Pons (tissue), 1 donor: ENCODE measurements at regions not wholly inside any gene's neighbourhood (a gene's known extent, or its start where the extent isn't known, plus 50 kb on each side); places are given as distances from the start of the nearest gene placed in this dataset.

Experiments used
- DNase-seq: peaks from one replicate; pipeline ENCODE4 v3.0.0-alpha.2; 2016; ENCODE audit warnings: low spot score

- no peak for DNase-seq
Measured at GRCh38 chr9:118418887-118419565, 714.8 kb downstream of the TLR4 start.

GRCh38 chr9:118419676-118420075 lies 715.5 kb downstream of the TLR4 start:
- DNase-seq, result no peak

- DNase-seq, result no peak
Measured at GRCh38 chr9:118422508-118422907, 718.3 kb downstream of the TLR4 start.

- no peak for DNase-seq
Measured at GRCh38 chr9:118423021-118423420, 718.8 kb downstream of the TLR4 start.

- no peak for DNase-seq
Measured at GRCh38 chr9:118423721-118424120, 719.5 kb downstream of the TLR4 start.

- DNase-seq, result no peak
Measured at GRCh38 chr9:118426772-118427171, 722.6 kb downstream of the TLR4 start.

GRCh38 chr9:118438810-118439209 lies 734.6 kb downstream of the TLR4 start:
- no peak for DNase-seq

GRCh38 chr9:118439441-118439840 lies 735.2 kb downstream of the TLR4 start:
- DNase-seq, result no peak

GRCh38 chr9:118444403-118444802 lies 740.2 kb downstream of the TLR4 start:
- DNase-seq, result no peak

- no peak for DNase-seq
Measured at GRCh38 chr9:118446943-118447639, 742.9 kb downstream of the TLR4 start.

- DNase-seq, result no peak
Measured at GRCh38 chr9:118449554-118449953, 745.4 kb downstream of the TLR4 start.

GRCh38 chr9:118455259-118455658 lies 751.1 kb downstream of the TLR4 start:
- DNase-seq, result no peak

- no peak for DNase-seq
Measured at GRCh38 chr9:118455788-118456187, 751.6 kb downstream of the TLR4 start.

- DNase-seq, result no peak
Measured at GRCh38 chr9:118457171-118458000, 753.2 kb downstream of the TLR4 start.

GRCh38 chr9:118459913-118460312 lies 755.7 kb downstream of the TLR4 start:
- DNase-seq, result no peak

GRCh38 chr9:118463419-118463818 lies 759.2 kb downstream of the TLR4 start:
- DNase-seq, result no peak

GRCh38 chr9:118473521-118473920 lies 769.3 kb downstream of the TLR4 start:
- DNase-seq, result peak; percentile 30

- DNase-seq, result no peak
Measured at GRCh38 chr9:118478752-118479151, 774.5 kb downstream of the TLR4 start.

GRCh38 chr9:118482306-118482705 lies 778.1 kb downstream of the TLR4 start:
- no peak for DNase-seq

- DNase-seq, result no peak
Measured at GRCh38 chr9:118483677-118484076, 779.5 kb downstream of the TLR4 start.

GRCh38 chr9:118503236-118503635 lies 799.0 kb downstream of the TLR4 start:
- no peak for DNase-seq

GRCh38 chr9:118510711-118511110 lies 806.5 kb downstream of the TLR4 start:
- DNase-seq, result no peak

GRCh38 chr9:118515947-118516346 lies 811.7 kb downstream of the TLR4 start:
- DNase-seq, result no peak
